ENCODE measurements at regions not wholly inside any gene's neighbourhood (a gene's known extent, or its start where the extent isn't known, plus 50 kb on each side); places are given as distances from the start of the nearest gene placed in this dataset.

DNA sequence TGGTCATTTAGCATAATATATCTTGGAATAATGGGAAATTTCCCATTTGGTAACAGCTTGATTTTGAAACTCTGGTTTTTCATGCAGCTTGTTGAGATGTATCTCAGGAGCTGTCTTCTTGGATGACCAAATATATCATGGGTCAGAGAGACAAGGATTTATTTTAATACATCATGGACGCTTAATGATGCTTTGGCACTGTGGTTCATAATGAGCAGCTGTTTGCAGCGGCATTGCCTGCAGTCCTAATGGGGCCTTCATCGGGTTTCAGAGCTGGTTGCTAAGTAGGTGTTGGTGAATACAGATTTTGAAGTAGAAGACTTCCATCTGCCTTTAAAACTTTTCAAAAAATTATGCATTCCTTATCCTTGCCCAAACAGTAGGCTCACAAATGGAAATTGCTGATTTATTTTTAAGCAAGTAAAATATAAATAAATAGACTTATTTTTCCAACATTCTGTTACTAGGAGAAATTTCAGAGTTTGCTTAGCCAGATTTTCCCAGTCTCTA lies 389.5 kb upstream of the FAT3 start:
- Histone ChIP-seq H3K9me2 (no peaks in the 10 kb centered on the region), H2AFZ (ENCODE audit: low read depth) (no peak overlapping the region), H3K4me3 (ENCODE audit: low read depth in 2 of 2, low read length in 1 of 2) (no peak overlapping the region), H3K4me2 (no peak overlapping the region), H3K4me1 (ENCODE audit: control insufficient read depth in 1 of 2, insufficient read depth in 2 of 2, low read depth in 1 of 2, low read length in 1 of 2) (peaks cover 0 to 8% of the 10 kb centered on the region in 2 experiments; a peak in 2 of 4 replicates), H3K27me3 (ENCODE audit: insufficient read depth) (no peaks in the 10 kb centered on the region), H3K27ac (ENCODE audit: low read depth in 2 of 2, low read length in 1 of 2) (no peak overlapping the region), H3F3A (replicated peaks; ENCODE audit: insufficient read depth) (no peaks in the 10 kb centered on the region), H3K9me3 (no peaks in the 10 kb centered on the region), H4K20me1 (ENCODE audit: insufficient read depth) (no peaks in the 10 kb centered on the region), H3K9ac (no peak overlapping the region), H3K79me2 (ENCODE audit: insufficient read depth) (no peaks in the 10 kb centered on the region), H3K36me3 (replicated peaks in 1 of 2; ENCODE audit: control insufficient read depth in 1 of 2, insufficient read depth in 2 of 2, low read length in 1 of 2) (no peaks in the 10 kb centered on the region)
- TF ChIP-seq GABPA (IDR thresholded peaks at IDR 0.05; ENCODE audit: low read depth) (no peak), TCF12 (IDR thresholded peaks at IDR 0.05) (no peak), JUND (IDR thresholded peaks at IDR 0.05) (no peak), NRF1 (IDR thresholded peaks at IDR 0.05; ENCODE audit: low read depth, low read length) (no peak), FOSL2 (IDR thresholded peaks at IDR 0.05; ENCODE audit: borderline replicate concordance, low read depth) (no peak), TAF1 (IDR thresholded peaks at IDR 0.05; ENCODE audit: borderline replicate concordance, low read depth, low read length) (no peak), YY1 (IDR thresholded peaks at IDR 0.05; ENCODE audit: low read depth) (no peak), NFIC (IDR thresholded peaks at IDR 0.05; ENCODE audit: borderline replicate concordance) (no peak), SMC3 (IDR thresholded peaks at IDR 0.05; ENCODE audit: low read depth, low read length) (no peak), FOXJ3 (CRISPR knock-in tag; IDR thresholded peaks at IDR 0.05) (no peak), EP300 (IDR thresholded peaks at IDR 0.05; ENCODE audit: borderline replicate concordance in 1 of 2, low read depth in 1 of 2, low read length in 1 of 2) (no peak), POLR2AphosphoS5 (IDR thresholded peaks at IDR 0.05; ENCODE audit: low read depth, low read length) (no peak), RFX5 (IDR thresholded peaks at IDR 0.05; ENCODE audit: low read length) (no peak), RXRA (IDR thresholded peaks at IDR 0.05; ENCODE audit: borderline replicate concordance, low read depth) (no peak)
- TF ChIP-seq, protein P1, sequence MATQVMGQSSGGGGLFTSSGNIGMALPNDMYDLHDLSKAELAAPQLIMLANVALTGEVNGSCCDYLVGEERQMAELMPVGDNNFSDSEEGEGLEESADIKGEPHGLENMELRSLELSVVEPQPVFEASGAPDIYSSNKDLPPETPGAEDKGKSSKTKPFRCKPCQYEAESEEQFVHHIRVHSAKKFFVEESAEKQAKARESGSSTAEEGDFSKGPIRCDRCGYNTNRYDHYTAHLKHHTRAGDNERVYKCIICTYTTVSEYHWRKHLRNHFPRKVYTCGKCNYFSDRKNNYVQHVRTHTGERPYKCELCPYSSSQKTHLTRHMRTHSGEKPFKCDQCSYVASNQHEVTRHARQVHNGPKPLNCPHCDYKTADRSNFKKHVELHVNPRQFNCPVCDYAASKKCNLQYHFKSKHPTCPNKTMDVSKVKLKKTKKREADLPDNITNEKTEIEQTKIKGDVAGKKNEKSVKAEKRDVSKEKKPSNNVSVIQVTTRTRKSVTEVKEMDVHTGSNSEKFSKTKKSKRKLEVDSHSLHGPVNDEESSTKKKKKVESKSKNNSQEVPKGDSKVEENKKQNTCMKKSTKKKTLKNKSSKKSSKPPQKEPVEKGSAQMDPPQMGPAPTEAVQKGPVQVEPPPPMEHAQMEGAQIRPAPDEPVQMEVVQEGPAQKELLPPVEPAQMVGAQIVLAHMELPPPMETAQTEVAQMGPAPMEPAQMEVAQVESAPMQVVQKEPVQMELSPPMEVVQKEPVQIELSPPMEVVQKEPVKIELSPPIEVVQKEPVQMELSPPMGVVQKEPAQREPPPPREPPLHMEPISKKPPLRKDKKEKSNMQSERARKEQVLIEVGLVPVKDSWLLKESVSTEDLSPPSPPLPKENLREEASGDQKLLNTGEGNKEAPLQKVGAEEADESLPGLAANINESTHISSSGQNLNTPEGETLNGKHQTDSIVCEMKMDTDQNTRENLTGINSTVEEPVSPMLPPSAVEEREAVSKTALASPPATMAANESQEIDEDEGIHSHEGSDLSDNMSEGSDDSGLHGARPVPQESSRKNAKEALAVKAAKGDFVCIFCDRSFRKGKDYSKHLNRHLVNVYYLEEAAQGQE (IDR thresholded peaks at IDR 0.05; ENCODE audit: low read depth, low read length), result no peak
- TF ChIP-seq, protein P2, sequence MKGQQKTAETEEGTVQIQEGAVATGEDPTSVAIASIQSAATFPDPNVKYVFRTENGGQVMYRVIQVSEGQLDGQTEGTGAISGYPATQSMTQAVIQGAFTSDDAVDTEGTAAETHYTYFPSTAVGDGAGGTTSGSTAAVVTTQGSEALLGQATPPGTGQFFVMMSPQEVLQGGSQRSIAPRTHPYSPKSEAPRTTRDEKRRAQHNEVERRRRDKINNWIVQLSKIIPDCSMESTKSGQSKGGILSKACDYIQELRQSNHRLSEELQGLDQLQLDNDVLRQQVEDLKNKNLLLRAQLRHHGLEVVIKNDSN (IDR thresholded peaks at IDR 0.05; ENCODE audit: borderline replicate concordance, low read depth), result no peak
- TF ChIP-seq, protein P3, sequence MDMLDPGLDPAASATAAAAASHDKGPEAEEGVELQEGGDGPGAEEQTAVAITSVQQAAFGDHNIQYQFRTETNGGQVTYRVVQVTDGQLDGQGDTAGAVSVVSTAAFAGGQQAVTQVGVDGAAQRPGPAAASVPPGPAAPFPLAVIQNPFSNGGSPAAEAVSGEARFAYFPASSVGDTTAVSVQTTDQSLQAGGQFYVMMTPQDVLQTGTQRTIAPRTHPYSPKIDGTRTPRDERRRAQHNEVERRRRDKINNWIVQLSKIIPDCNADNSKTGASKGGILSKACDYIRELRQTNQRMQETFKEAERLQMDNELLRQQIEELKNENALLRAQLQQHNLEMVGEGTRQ (IDR thresholded peaks at IDR 0.05; ENCODE audit: borderline replicate concordance, low read depth, low read length), result no peak
- TF ChIP-seq, protein P4, sequence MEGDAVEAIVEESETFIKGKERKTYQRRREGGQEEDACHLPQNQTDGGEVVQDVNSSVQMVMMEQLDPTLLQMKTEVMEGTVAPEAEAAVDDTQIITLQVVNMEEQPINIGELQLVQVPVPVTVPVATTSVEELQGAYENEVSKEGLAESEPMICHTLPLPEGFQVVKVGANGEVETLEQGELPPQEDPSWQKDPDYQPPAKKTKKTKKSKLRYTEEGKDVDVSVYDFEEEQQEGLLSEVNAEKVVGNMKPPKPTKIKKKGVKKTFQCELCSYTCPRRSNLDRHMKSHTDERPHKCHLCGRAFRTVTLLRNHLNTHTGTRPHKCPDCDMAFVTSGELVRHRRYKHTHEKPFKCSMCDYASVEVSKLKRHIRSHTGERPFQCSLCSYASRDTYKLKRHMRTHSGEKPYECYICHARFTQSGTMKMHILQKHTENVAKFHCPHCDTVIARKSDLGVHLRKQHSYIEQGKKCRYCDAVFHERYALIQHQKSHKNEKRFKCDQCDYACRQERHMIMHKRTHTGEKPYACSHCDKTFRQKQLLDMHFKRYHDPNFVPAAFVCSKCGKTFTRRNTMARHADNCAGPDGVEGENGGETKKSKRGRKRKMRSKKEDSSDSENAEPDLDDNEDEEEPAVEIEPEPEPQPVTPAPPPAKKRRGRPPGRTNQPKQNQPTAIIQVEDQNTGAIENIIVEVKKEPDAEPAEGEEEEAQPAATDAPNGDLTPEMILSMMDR (IDR thresholded peaks at IDR 0.05), result no peak
- TF ChIP-seq, protein P5, sequence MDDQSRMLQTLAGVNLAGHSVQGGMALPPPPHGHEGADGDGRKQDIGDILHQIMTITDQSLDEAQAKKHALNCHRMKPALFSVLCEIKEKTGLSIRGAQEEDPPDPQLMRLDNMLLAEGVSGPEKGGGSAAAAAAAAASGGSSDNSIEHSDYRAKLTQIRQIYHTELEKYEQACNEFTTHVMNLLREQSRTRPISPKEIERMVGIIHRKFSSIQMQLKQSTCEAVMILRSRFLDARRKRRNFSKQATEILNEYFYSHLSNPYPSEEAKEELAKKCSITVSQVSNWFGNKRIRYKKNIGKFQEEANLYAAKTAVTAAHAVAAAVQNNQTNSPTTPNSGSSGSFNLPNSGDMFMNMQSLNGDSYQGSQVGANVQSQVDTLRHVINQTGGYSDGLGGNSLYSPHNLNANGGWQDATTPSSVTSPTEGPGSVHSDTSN (IDR thresholded peaks at IDR 0.05), result no peak
- ChIA-PET POLR2A (no interaction called here), CTCF (no interaction called here)
- 83% methylated on average over 2 of the region's 3 CpGs for WGBS (ENCODE audit: low lambda C conversion rate)
- DNase-seq, result no peak

All from SK-N-SH (cell line).